HG03280 (cell line): ENCODE measurements at regions not wholly inside any gene's neighbourhood (a gene's known extent, or its start where the extent isn't known, plus 50 kb on each side); places are given as distances from the start of the nearest gene placed in this dataset.
"Not testable (repeated sequence)": the region's sequence is repeated elsewhere in the genome, so short reads cannot be mapped to it uniquely, and the experiment has no call there.

ENCODE experiments used
- ATAC-seq: cut with Tn5 transposase; IDR thresholded peaks from one replicate; pipeline ENCODE4 v1.9.1; 2021; ENCODE audit warnings: mild to moderate bottlenecking, moderate library complexity; ENCODE audit not compliant: unreplicated experiment

- ATAC-seq, result no peak
Measured at GRCh38 chr9:120338340-120338739, 241.6 kb downstream of the CDK5RAP2 start.

- ATAC-seq, result no peak
Measured at GRCh38 chr9:120337131-120337530, 242.8 kb downstream of the CDK5RAP2 start.

GRCh38 chr9:120336753-120337090, 243.2 kb downstream of the CDK5RAP2 start:
- ATAC-seq, result no peak

GRCh38 chr9:120336021-120336752, 243.8 kb downstream of the CDK5RAP2 start:
- no peak for ATAC-seq

GRCh38 chr9:120331913-120332312, 248.1 kb downstream of the CDK5RAP2 start:
- no peak for ATAC-seq

GRCh38 chr9:120330031-120330430, 249.9 kb downstream of the CDK5RAP2 start:
- ATAC-seq, result no peak

GRCh38 chr9:120327322-120327721, 252.6 kb downstream of the CDK5RAP2 start:
- ATAC-seq, result no peak

GRCh38 chr9:120326049-120326693, 253.8 kb downstream of the CDK5RAP2 start:
- ATAC-seq, result no peak

GRCh38 chr9:120324996-120325642, 254.8 kb downstream of the CDK5RAP2 start:
- ATAC-seq, result no peak

GRCh38 chr9:120324461-120324860, 255.5 kb downstream of the CDK5RAP2 start:
- ATAC-seq, result no peak

GRCh38 chr9:120323125-120323524, 256.8 kb downstream of the CDK5RAP2 start:
- no peak for ATAC-seq

GRCh38 chr9:120319452-120319851, 260.5 kb downstream of the CDK5RAP2 start:
- no peak for ATAC-seq

- ATAC-seq, result no peak
Measured at GRCh38 chr9:120315154-120315553, 264.8 kb downstream of the CDK5RAP2 start.

GRCh38 chr9:120312031-120312430, 267.9 kb downstream of the CDK5RAP2 start:
- no peak for ATAC-seq

- ATAC-seq, result no peak
Measured at GRCh38 chr9:120310035-120310434, 269.9 kb downstream of the CDK5RAP2 start.

- no peak for ATAC-seq
Measured at GRCh38 chr9:120308495-120308894, 271.5 kb downstream of the CDK5RAP2 start.

GRCh38 chr9:120307599-120307998, 272.4 kb downstream of the CDK5RAP2 start:
- ATAC-seq, result no peak

GRCh38 chr9:120306561-120306960, 273.4 kb downstream of the CDK5RAP2 start:
- no peak for ATAC-seq

- ATAC-seq, result no peak
Measured at GRCh38 chr9:120306088-120306487, 273.9 kb downstream of the CDK5RAP2 start.

- ATAC-seq, result not testable (repeated sequence)
Measured at GRCh38 chr9:120304896-120305295, 275.1 kb downstream of the CDK5RAP2 start.

GRCh38 chr9:120303519-120303918, 276.4 kb downstream of the CDK5RAP2 start:
- ATAC-seq, result no peak

GRCh38 chr9:120299785-120300184, 280.2 kb downstream of the CDK5RAP2 start:
- no peak for ATAC-seq
